ENCODE measurements at regions not wholly inside any gene's neighbourhood (a gene's known extent, or its start where the extent isn't known, plus 50 kb on each side); places are given as distances from the start of the nearest gene placed in this dataset.

- Histone ChIP-seq H3K79me2 (ENCODE audit: control insufficient read depth, insufficient read depth, low read length) (no peaks in the 10 kb centered on the region), H3K9ac (ENCODE audit: control insufficient read depth, insufficient read depth, low read length) (no peak overlapping the region), H3K27ac (ENCODE audit: control insufficient read depth, insufficient read depth) (no peak overlapping the region), H4K20me1 (ENCODE audit: control insufficient read depth, insufficient read depth) (no peaks in the 10 kb centered on the region), H3K36me3 (ENCODE audit: control insufficient read depth in 2 of 2, insufficient read depth in 2 of 2, low read length in 1 of 2) (no peaks in the 10 kb centered on the region), H2AFZ (ENCODE audit: control insufficient read depth, low read depth, low read length) (no peak overlapping the region), H3K4me3 (no peak overlapping the region), H3K9me3 (replicated peaks; ENCODE audit: control insufficient read depth, insufficient read depth, low read length) (no peaks in the 10 kb centered on the region), H3K27me3 (replicated peaks in 1 of 2; ENCODE audit: control insufficient read depth in 2 of 2, insufficient read depth in 2 of 2, low read length in 1 of 2) (peaks cover 0 to 3% of the 10 kb centered on the region in 2 experiments; a peak in 1 of 4 replicates), H3K4me1 (ENCODE audit: control insufficient read depth, insufficient read depth, low read length) (no peaks in the 10 kb centered on the region), H3K4me2 (ENCODE audit: control insufficient read depth, insufficient read depth) (no peak overlapping the region)
- FAIRE-seq (no peak), DNase-seq (ENCODE audit: low read depth, low spot score) (no peak), ATAC-seq (no peak)
- ChIA-PET RAD21 (ENCODE audit: unreplicated experiment) (no interaction called here), SMC1A (ENCODE audit: uncharacterized antibody, unreplicated experiment) (no interaction called here), POLR2A (no interaction called here), CTCF (no interaction called here)
- intact Hi-C loops (cut with micrococcal nuclease; ENCODE audit: unreplicated experiment) (no loop called here), in situ Hi-C loops (cut with MboI) (no loop called here)
- no TSS peak for BruUV-seq (replicated peaks)
- 6% methylated on average over 3 of the region's 3 CpGs for WGBS (ENCODE audit: insufficient coverage, insufficient replicate concordance, low lambda C conversion rate, missing lambda C conversion rate)
- TF ChIP-seq SRF (IDR thresholded peaks at IDR 0.05; ENCODE audit: low read depth in 2 of 2, low read length in 2 of 2) = no peak
Observed at GRCh38 chr2:67760995-67761394, 301.8 kb downstream of the C1D start.

- in situ Hi-C loops (cut with MboI) = no loop called here
- H3K36me3 ChIP-seq (ENCODE audit: control insufficient read depth in 2 of 2, insufficient read depth in 2 of 2, low read length in 1 of 2) = no peaks in the 10 kb centered on the region
- no peak for TF ChIP-seq SMARCA5 (IDR thresholded peaks at IDR 0.05)
- TF ChIP-seq RFX5 (IDR thresholded peaks at IDR 0.05; ENCODE audit: low read depth, low read length) = no peak
- no peak for TF ChIP-seq MYB (IDR thresholded peaks at IDR 0.05; ENCODE audit: borderline replicate concordance, low read depth, low read length)
- no peak for TF ChIP-seq NFIC (IDR thresholded peaks at IDR 0.05; ENCODE audit: low read depth, low read length)
- no peak for TF ChIP-seq EGR1 (IDR thresholded peaks at IDR 0.05; ENCODE audit: borderline replicate concordance in 1 of 2, low read depth in 2 of 2, low read length in 2 of 2)
- TF ChIP-seq PML (IDR thresholded peaks at IDR 0.05; ENCODE audit: low read length) = no peak
- no peak for TF ChIP-seq BACH1 (IDR thresholded peaks at IDR 0.05; ENCODE audit: borderline replicate concordance)
- TF ChIP-seq SMC3 (IDR thresholded peaks at IDR 0.05; ENCODE audit: borderline replicate concordance, low read length) = no peak
- TF ChIP-seq YY1 (IDR thresholded peaks at IDR 0.05; ENCODE audit: low read depth, low read length) = no peak
- TF ChIP-seq IKZF2 (IDR thresholded peaks at IDR 0.05) = no peak
- TF ChIP-seq SREBF2 (IDR thresholded peaks at IDR 0.05; ENCODE audit: low read length) = no peak
- TF ChIP-seq SP1 (IDR thresholded peaks at IDR 0.05; ENCODE audit: low read depth, low read length) = no peak
- no peak for TF ChIP-seq PBX3 (IDR thresholded peaks at IDR 0.05; ENCODE audit: insufficient replicate concordance, low read depth, low read length)
- no peak for TF ChIP-seq ZNF384 (IDR thresholded peaks at IDR 0.05; ENCODE audit: borderline replicate concordance, low read depth, low read length)
- no peak for TF ChIP-seq POLR2AphosphoS5 (IDR thresholded peaks at IDR 0.05; ENCODE audit: low read length)
- no peaks in the 10 kb centered on the region for H3K4me1 ChIP-seq (ENCODE audit: control insufficient read depth, insufficient read depth, low read length)
- H3K79me2 ChIP-seq (ENCODE audit: control insufficient read depth, insufficient read depth, low read length) = no peaks in the 10 kb centered on the region
- RAD21 ChIA-PET (ENCODE audit: unreplicated experiment) = no interaction called here
- ATAC-seq (no peak), FAIRE-seq (no peak), DNase-seq (ENCODE audit: low read depth, low spot score) (no peak)
- whole genome bisulfite sequencing (ENCODE audit: insufficient coverage, insufficient replicate concordance, low lambda C conversion rate, missing lambda C conversion rate) = 31% methylated on average over 3 of the region's 3 CpGs
- H3K4me2 ChIP-seq (ENCODE audit: control insufficient read depth, insufficient read depth) = no peak overlapping the region
- H3K9me3 ChIP-seq (replicated peaks; ENCODE audit: control insufficient read depth, insufficient read depth, low read length) = no peaks in the 10 kb centered on the region
- SMC1A ChIA-PET (ENCODE audit: uncharacterized antibody, unreplicated experiment) = no interaction called here
- POLR2A ChIA-PET = no interaction called here
- CTCF ChIA-PET = no interaction called here
- no peak overlapping the region for H3K4me3 ChIP-seq
- BruUV-seq (replicated peaks) = no TSS peak
- H3K27ac ChIP-seq (ENCODE audit: control insufficient read depth, insufficient read depth) = no peak overlapping the region
- intact Hi-C loops (cut with micrococcal nuclease; ENCODE audit: unreplicated experiment) = no loop called here
- H2AFZ ChIP-seq (ENCODE audit: control insufficient read depth, low read depth, low read length) = no peak overlapping the region
- peaks cover 0 to 4% of the 10 kb centered on the region in 2 experiments; a peak in 2 of 4 replicates for H3K27me3 ChIP-seq (replicated peaks in 1 of 2; ENCODE audit: control insufficient read depth in 2 of 2, insufficient read depth in 2 of 2, low read length in 1 of 2)
- no peak overlapping the region for H3K9ac ChIP-seq (ENCODE audit: control insufficient read depth, insufficient read depth, low read length)
- no peaks in the 10 kb centered on the region for H4K20me1 ChIP-seq (ENCODE audit: control insufficient read depth, insufficient read depth)
Observed at GRCh38 chr2:67771380-67771779, 291.4 kb downstream of the C1D start.

Data from GM12878 (cell line).